ENCODE measurements at regions not wholly inside any gene's neighbourhood (a gene's known extent, or its start where the extent isn't known, plus 50 kb on each side); places are given as distances from the start of the nearest gene placed in this dataset.
"Not testable (repeated sequence)": the region's sequence is repeated elsewhere in the genome, so short reads cannot be mapped to it uniquely, and the experiment has no call there.

GRCh38 chr1:38730511-38731397, 128.8 kb downstream of the RRAGC start:
- H3K27me3 ChIP-seq (ENCODE audit: low read depth, low read length): no peaks in the 10 kb centered on the region
- no peak overlapping the region for H3K27ac ChIP-seq (ENCODE audit: low read length)
- H3K4me1 ChIP-seq (ENCODE audit: control insufficient read depth in 1 of 2, insufficient read depth in 2 of 2, low read length in 2 of 2): peaks cover 0 to 6% of the 10 kb centered on the region in 2 donors
- H3K36me3 ChIP-seq (ENCODE audit: control insufficient read depth in 1 of 2, insufficient read depth in 2 of 2, low read length in 2 of 2): no peaks in the 10 kb centered on the region
- H3K9me3 ChIP-seq (ENCODE audit: control insufficient read depth in 1 of 2, low read length in 2 of 2): no peaks in the 10 kb centered on the region
- H3K4me3 ChIP-seq (ENCODE audit: low read depth in 1 of 2, low read length in 2 of 2): no peak overlapping the region

GRCh38 chr1:38728585-38728908, 131.0 kb downstream of the RRAGC start:
- Histone ChIP-seq H3K27ac (ENCODE audit: low read length) (no peak overlapping the region), H3K4me1 (ENCODE audit: control insufficient read depth in 1 of 2, insufficient read depth in 2 of 2, low read length in 2 of 2) (peaks cover 0 to 6% of the 10 kb centered on the region in 2 donors), H3K9me3 (ENCODE audit: control insufficient read depth in 1 of 2, low read length in 2 of 2) (no peaks in the 10 kb centered on the region), H3K36me3 (ENCODE audit: control insufficient read depth in 1 of 2, insufficient read depth in 2 of 2, low read length in 2 of 2) (no peaks in the 10 kb centered on the region), H3K4me3 (ENCODE audit: low read depth in 1 of 2, low read length in 2 of 2) (no peak overlapping the region), H3K27me3 (ENCODE audit: low read depth, low read length) (no peaks in the 10 kb centered on the region)

GRCh38 chr1:38727684-38728584, 131.6 kb downstream of the RRAGC start:
- Histone ChIP-seq H3K27ac (ENCODE audit: low read length) (no peak overlapping the region), H3K36me3 (ENCODE audit: control insufficient read depth in 1 of 2, insufficient read depth in 2 of 2, low read length in 2 of 2) (no peaks in the 10 kb centered on the region), H3K9me3 (ENCODE audit: control insufficient read depth in 1 of 2, low read length in 2 of 2) (no peaks in the 10 kb centered on the region), H3K4me1 (ENCODE audit: control insufficient read depth in 1 of 2, insufficient read depth in 2 of 2, low read length in 2 of 2) (peaks cover 0 to 6% of the 10 kb centered on the region in 2 donors), H3K27me3 (ENCODE audit: low read depth, low read length) (no peaks in the 10 kb centered on the region), H3K4me3 (ENCODE audit: low read depth in 1 of 2, low read length in 2 of 2) (no peak overlapping the region)

- H3K27ac ChIP-seq (ENCODE audit: low read length); H3K36me3 ChIP-seq (ENCODE audit: control insufficient read depth in 1 of 2, insufficient read depth in 2 of 2, low read length in 2 of 2); H3K27me3 ChIP-seq (ENCODE audit: low read depth, low read length); H3K4me3 ChIP-seq (ENCODE audit: low read depth in 1 of 2, low read length in 2 of 2); H3K4me1 ChIP-seq (ENCODE audit: control insufficient read depth in 1 of 2, insufficient read depth in 2 of 2, low read length in 2 of 2); H3K9me3 ChIP-seq (ENCODE audit: control insufficient read depth in 1 of 2, low read length in 2 of 2): not testable (repeated sequence)
Measured at GRCh38 chr1:38725321-38725961, 134.1 kb downstream of the RRAGC start.

- no peaks in the 10 kb centered on the region for H3K36me3 ChIP-seq (ENCODE audit: control insufficient read depth in 1 of 2, insufficient read depth in 2 of 2, low read length in 2 of 2)
- H3K9me3 ChIP-seq (ENCODE audit: control insufficient read depth in 1 of 2, low read length in 2 of 2): no peaks in the 10 kb centered on the region
- no peaks in the 10 kb centered on the region for H3K27me3 ChIP-seq (ENCODE audit: low read depth, low read length)
- no peak overlapping the region for H3K4me3 ChIP-seq (ENCODE audit: low read depth in 1 of 2, low read length in 2 of 2)
- peaks cover 0 to 6% of the 10 kb centered on the region in 2 donors for H3K4me1 ChIP-seq (ENCODE audit: control insufficient read depth in 1 of 2, insufficient read depth in 2 of 2, low read length in 2 of 2)
- H3K27ac ChIP-seq (ENCODE audit: low read length): no peak overlapping the region
Measured at GRCh38 chr1:38724160-38725131, 135.1 kb downstream of the RRAGC start.

GRCh38 chr1:38721816-38722215, 137.8 kb downstream of the RRAGC start:
- Histone ChIP-seq H3K4me3 (ENCODE audit: low read depth in 1 of 2, low read length in 2 of 2) (no peak overlapping the region), H3K4me1 (ENCODE audit: control insufficient read depth in 1 of 2, insufficient read depth in 2 of 2, low read length in 2 of 2) (no peaks in the 10 kb centered on the region), H3K36me3 (ENCODE audit: control insufficient read depth in 1 of 2, insufficient read depth in 2 of 2, low read length in 2 of 2) (no peaks in the 10 kb centered on the region), H3K27ac (ENCODE audit: low read length) (no peak overlapping the region), H3K9me3 (ENCODE audit: control insufficient read depth in 1 of 2, low read length in 2 of 2) (no peaks in the 10 kb centered on the region), H3K27me3 (ENCODE audit: low read depth, low read length) (no peaks in the 10 kb centered on the region)

GRCh38 chr1:38719880-38720279, 139.7 kb downstream of the RRAGC start:
- H3K27ac ChIP-seq (ENCODE audit: low read length): no peak overlapping the region
- H3K36me3 ChIP-seq (ENCODE audit: control insufficient read depth in 1 of 2, insufficient read depth in 2 of 2, low read length in 2 of 2): no peaks in the 10 kb centered on the region
- no peaks in the 10 kb centered on the region for H3K27me3 ChIP-seq (ENCODE audit: low read depth, low read length)
- no peaks in the 10 kb centered on the region for H3K9me3 ChIP-seq (ENCODE audit: control insufficient read depth in 1 of 2, low read length in 2 of 2)
- H3K4me3 ChIP-seq (ENCODE audit: low read depth in 1 of 2, low read length in 2 of 2): no peak overlapping the region
- no peaks in the 10 kb centered on the region for H3K4me1 ChIP-seq (ENCODE audit: control insufficient read depth in 1 of 2, insufficient read depth in 2 of 2, low read length in 2 of 2)

- H3K4me3 ChIP-seq (ENCODE audit: low read depth in 1 of 2, low read length in 2 of 2): no peak overlapping the region
- H3K4me1 ChIP-seq (ENCODE audit: control insufficient read depth in 1 of 2, insufficient read depth in 2 of 2, low read length in 2 of 2): no peaks in the 10 kb centered on the region
- no peaks in the 10 kb centered on the region for H3K27me3 ChIP-seq (ENCODE audit: low read depth, low read length)
- no peaks in the 10 kb centered on the region for H3K9me3 ChIP-seq (ENCODE audit: control insufficient read depth in 1 of 2, low read length in 2 of 2)
- H3K27ac ChIP-seq (ENCODE audit: low read length): no peak overlapping the region
- H3K36me3 ChIP-seq (ENCODE audit: control insufficient read depth in 1 of 2, insufficient read depth in 2 of 2, low read length in 2 of 2): no peaks in the 10 kb centered on the region
Measured at GRCh38 chr1:38718031-38718430, 141.5 kb downstream of the RRAGC start.

- H3K9me3 ChIP-seq (ENCODE audit: control insufficient read depth in 1 of 2, low read length in 2 of 2): no peaks in the 10 kb centered on the region
- H3K27me3 ChIP-seq (ENCODE audit: low read depth, low read length): no peaks in the 10 kb centered on the region
- no peaks in the 10 kb centered on the region for H3K36me3 ChIP-seq (ENCODE audit: control insufficient read depth in 1 of 2, insufficient read depth in 2 of 2, low read length in 2 of 2)
- H3K27ac ChIP-seq (ENCODE audit: low read length): no peak overlapping the region
- H3K4me3 ChIP-seq (ENCODE audit: low read depth in 1 of 2, low read length in 2 of 2): no peak overlapping the region
- no peaks in the 10 kb centered on the region for H3K4me1 ChIP-seq (ENCODE audit: control insufficient read depth in 1 of 2, insufficient read depth in 2 of 2, low read length in 2 of 2)
Measured at GRCh38 chr1:38716229-38716628, 143.3 kb downstream of the RRAGC start.

- no peaks in the 10 kb centered on the region for H3K27me3 ChIP-seq (ENCODE audit: low read depth, low read length)
- no peak overlapping the region for H3K4me3 ChIP-seq (ENCODE audit: low read depth in 1 of 2, low read length in 2 of 2)
- H3K4me1 ChIP-seq (ENCODE audit: control insufficient read depth in 1 of 2, insufficient read depth in 2 of 2, low read length in 2 of 2): no peaks in the 10 kb centered on the region
- no peaks in the 10 kb centered on the region for H3K9me3 ChIP-seq (ENCODE audit: control insufficient read depth in 1 of 2, low read length in 2 of 2)
- H3K27ac ChIP-seq (ENCODE audit: low read length): no peak overlapping the region
- H3K36me3 ChIP-seq (ENCODE audit: control insufficient read depth in 1 of 2, insufficient read depth in 2 of 2, low read length in 2 of 2): no peaks in the 10 kb centered on the region
Measured at GRCh38 chr1:38715415-38715814, 144.2 kb downstream of the RRAGC start.
